Naive thymus-derived CD8-positive, alpha-beta T cell (primary cell): ENCODE measurements at regions not wholly inside any gene's neighbourhood (a gene's known extent, or its start where the extent isn't known, plus 50 kb on each side); places are given as distances from the start of the nearest gene placed in this dataset.

Source experiments
- ATAC-seq, 2 donors: fragments of 150-1000 bp; cut with Tn5 transposase in 1 of 2; sonication (Bioruptor Pico), chemical (Tn5 transposase) in 1 of 2; 1 replicate in 1 of 2; 2 replicates in 1 of 2; pipeline ENCODE4 v1.10.0; 2021; ENCODE audit warnings: mild to moderate bottlenecking in 2 of 2, moderate library complexity in 2 of 2
- POLR2A ChIA-PET: fragments of 350-600 bp; sonication (Branson Sonifier 250); formaldehyde crosslinking; loops from one replicate; lab custom pipeline; 2021; ENCODE audit warnings: antibody characterized with exemption; lab: Charles Lee
- DNase-seq, 10 donors: peaks; one replicate each; pipeline versions ENCODE4 v3.0.0 to v3.0.0-alpha.2; 2020 to 2022
- H3K27ac Mint-ChIP-seq, 10 donors: one replicate each; pipeline ENCODE4 v1.8.0; 2020 to 2022; ENCODE audit warnings: mild to moderate bottlenecking in 10 of 10, mixed read lengths in 10 of 10, moderate library complexity in 4 of 10, inconsistent platforms in 1 of 10
- H3K27me3 Mint-ChIP-seq, 5 donors: one replicate each; pipeline ENCODE4 v1.8.0; 2021 to 2022; ENCODE audit warnings: mixed read lengths in 5 of 5
- H3K36me3 Mint-ChIP-seq, 3 donors: one replicate each; pipeline ENCODE4 v1.8.0; 2020 to 2022; ENCODE audit warnings: mixed read lengths in 3 of 3, mild to moderate bottlenecking in 2 of 3, inconsistent platforms in 1 of 3
- H3K4me1 Mint-ChIP-seq, 4 donors: one replicate each; pipeline ENCODE4 v1.8.0; 2021 to 2022; ENCODE audit warnings: mixed read lengths in 4 of 4
- H3K4me3 Mint-ChIP-seq, 10 donors: one replicate each; pipeline ENCODE4 v1.8.0; 2020 to 2022; ENCODE audit warnings: mild to moderate bottlenecking in 10 of 10, mixed read lengths in 10 of 10, moderate library complexity in 6 of 10, inconsistent platforms in 1 of 10
- H3K9me3 Mint-ChIP-seq, 9 donors: one replicate each; pipeline ENCODE4 v1.8.0; 2020 to 2022; ENCODE audit warnings: mixed read lengths in 9 of 9, mild to moderate bottlenecking in 3 of 9, inconsistent platforms in 1 of 9, moderate library complexity in 1 of 9

DNA sequence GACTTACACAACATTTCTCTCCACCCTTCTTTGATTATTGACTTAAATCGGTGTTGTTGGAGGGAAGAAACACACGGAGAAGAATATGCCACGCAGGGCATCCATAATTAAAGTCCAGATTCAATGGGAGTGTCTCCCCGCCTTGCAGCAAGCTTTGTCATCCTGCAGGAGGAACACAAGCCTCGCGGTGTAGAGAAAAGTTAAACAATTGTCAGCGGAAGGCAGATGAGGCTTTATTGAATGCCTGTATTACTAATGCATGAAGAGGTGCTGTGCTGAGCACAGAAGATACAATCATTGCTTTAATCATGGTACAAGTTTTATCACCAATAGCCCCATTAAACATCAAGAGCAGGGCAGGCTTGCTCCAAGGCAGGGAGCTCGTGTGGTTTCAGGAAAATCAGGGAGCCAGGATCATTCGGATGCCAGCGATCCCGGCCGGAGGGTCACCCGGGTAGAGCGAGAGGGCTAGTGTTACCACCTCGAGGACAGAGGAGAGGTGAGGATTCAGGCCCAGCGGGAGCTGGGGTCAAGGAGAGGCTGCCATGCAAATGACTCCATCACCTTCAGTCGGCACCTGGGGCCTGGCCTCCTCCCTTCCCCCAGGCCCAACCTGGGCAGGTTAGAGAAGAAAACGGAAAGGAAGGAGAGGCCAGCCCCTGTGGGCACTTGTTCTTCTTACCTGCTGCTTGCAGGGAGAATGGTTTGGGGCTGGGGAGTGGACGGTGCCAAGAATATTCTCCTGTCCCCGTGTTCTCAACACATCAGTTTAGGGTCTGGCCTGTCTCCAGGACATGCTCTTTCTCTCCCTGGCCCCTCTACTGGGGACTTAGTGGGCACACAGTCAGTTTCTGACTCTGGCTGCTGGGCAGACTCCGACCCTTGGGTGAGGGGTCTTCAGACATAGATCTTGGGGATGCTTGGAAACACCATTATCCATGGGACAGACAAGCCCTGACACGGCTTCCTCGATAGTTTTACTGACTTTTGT, 289.5 kb downstream of the IRX2 start:
- Mint-ChIP-seq H3K27ac (no peak overlapping the region), H3K36me3 (no peaks in the 10 kb centered on the region), H3K9me3 (peaks cover 0 to 9% (median 0%) of the 10 kb centered on the region in 9 donors), H3K27me3 (peaks cover 0 to 19% (median 6%) of the 10 kb centered on the region in 5 donors), H3K4me3 (no peak overlapping the region), H3K4me1 (peaks cover 0 to 1% (median 0%) of the 10 kb centered on the region in 4 donors)
- no peak for DNase-seq
- ATAC-seq: no peak
- POLR2A ChIA-PET: no interaction called here

DNA sequence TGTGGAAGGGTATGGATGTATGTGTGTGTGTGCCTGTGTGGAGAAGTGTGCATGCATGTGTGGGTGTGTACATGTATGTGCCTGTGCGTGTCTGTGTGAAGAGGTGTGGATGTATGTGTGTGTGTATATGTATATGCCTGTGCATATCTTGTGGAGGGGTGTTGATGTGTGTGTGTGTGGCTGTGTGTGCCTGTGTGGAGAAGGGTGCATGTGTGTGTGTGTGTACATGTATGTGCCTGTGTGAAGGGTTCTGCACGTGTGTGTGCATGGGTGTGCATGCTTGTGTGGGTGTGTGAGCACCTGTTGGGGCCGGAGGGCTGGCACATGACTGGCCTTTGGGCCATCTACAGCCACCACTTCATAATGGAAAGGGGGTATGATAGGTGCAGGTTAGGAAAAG, 291.4 kb downstream of the IRX2 start:
- Mint-ChIP-seq H3K4me1 (peaks cover 0 to 1% (median 0%) of the 10 kb centered on the region in 4 donors), H3K36me3 (no peaks in the 10 kb centered on the region), H3K27ac (no peak overlapping the region), H3K9me3 (peaks cover 0 to 9% (median 0%) of the 10 kb centered on the region in 9 donors), H3K27me3 (peaks cover 0 to 19% (median 6%) of the 10 kb centered on the region in 5 donors), H3K4me3 (no peak overlapping the region)
- POLR2A ChIA-PET: no interaction called here
- ATAC-seq (no peak), DNase-seq (no peak)

DNA sequence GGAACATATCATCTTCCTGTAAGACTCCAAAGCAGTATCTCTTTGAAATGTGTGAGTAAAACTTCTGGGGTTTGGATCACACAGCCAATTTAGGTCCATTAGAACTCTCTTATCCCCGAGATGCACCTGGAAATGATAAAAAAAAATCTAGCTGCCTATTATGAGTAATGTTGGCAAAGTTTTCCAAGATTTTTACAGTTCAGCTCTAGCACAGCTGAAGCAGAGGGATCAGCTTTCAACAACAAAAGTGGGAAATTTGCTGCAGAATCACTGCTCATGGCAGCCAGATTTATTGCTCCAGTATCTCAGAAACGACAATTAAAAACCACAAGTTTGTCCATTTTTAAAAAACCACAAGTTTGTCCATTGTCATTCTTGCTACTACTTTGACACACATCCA, 292.2 kb downstream of the IRX2 start:
- H3K4me3 Mint-ChIP-seq: no peak overlapping the region
- POLR2A ChIA-PET: no interaction called here

DNA sequence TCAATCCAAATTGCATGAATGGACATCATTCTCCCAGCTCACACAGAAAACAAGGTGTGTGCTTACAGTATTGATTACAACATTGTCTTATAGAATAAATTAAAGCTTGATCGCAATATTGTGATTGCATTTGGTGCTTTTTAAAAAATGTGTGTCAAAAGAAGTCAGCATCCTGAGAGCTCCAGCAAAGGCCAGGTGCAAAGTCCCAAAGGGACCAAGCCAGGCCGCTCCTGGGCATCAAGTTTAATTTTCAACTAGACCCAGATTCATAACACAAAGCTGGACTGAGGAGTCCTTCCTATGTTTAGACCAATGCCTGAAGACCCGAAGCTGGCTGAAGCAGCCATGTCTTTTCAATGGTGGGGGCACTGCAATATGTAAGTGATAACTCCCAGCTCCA, 295.6 kb downstream of the IRX2 start:
- POLR2A ChIA-PET: no interaction called here
- no peaks in the 10 kb centered on the region for H3K4me1 Mint-ChIP-seq
- H3K9me3 Mint-ChIP-seq: peaks cover 0 to 6% (median 0%) of the 10 kb centered on the region in 9 donors
- no peak for ATAC-seq
- no peak for DNase-seq
- H3K36me3 Mint-ChIP-seq: no peaks in the 10 kb centered on the region
- H3K27me3 Mint-ChIP-seq: peaks cover 0 to 11% (median 6%) of the 10 kb centered on the region in 5 donors
- no peak overlapping the region for H3K4me3 Mint-ChIP-seq
- H3K27ac Mint-ChIP-seq: no peak overlapping the region

More for the DNA sequence above, 292.2 kb downstream of the IRX2 start:
- Mint-ChIP-seq H3K27ac (no peak overlapping the region), H3K9me3 (peaks cover 0 to 9% (median 0%) of the 10 kb centered on the region in 9 donors), H3K4me1 (peaks cover 0 to 1% (median 0%) of the 10 kb centered on the region in 4 donors), H3K27me3 (peaks cover 0 to 19% (median 6%) of the 10 kb centered on the region in 5 donors), H3K36me3 (no peaks in the 10 kb centered on the region)
- ATAC-seq (no peak), DNase-seq (no peak)

DNA sequence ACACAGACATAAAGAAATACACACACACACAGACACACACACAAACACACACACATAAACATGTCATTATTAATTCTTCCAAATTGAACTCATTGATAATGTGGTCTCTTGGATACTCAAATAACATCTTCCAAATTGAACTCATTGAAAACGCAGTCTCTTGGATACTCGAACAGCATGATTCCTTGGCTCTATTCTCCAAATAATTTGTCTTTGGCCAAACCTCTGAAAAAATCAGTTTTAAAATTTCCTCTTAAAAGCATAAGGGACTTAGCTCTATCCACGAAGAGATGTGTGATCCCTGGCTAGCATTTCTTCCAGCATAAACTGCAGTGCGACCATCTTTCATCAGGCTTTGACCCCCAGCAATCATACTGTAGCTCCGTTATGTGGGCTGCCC, 296.6 kb downstream of the IRX2 start:
- Mint-ChIP-seq H3K36me3 (no peaks in the 10 kb centered on the region), H3K27me3 (peaks cover 0 to 10% (median 2%) of the 10 kb centered on the region in 5 donors), H3K9me3 (peaks cover 0 to 3% (median 0%) of the 10 kb centered on the region in 9 donors), H3K4me3 (no peak overlapping the region), H3K4me1 (no peaks in the 10 kb centered on the region), H3K27ac (no peak overlapping the region)
- DNase-seq (no peak), ATAC-seq (no peak)
- POLR2A ChIA-PET: no interaction called here

DNA sequence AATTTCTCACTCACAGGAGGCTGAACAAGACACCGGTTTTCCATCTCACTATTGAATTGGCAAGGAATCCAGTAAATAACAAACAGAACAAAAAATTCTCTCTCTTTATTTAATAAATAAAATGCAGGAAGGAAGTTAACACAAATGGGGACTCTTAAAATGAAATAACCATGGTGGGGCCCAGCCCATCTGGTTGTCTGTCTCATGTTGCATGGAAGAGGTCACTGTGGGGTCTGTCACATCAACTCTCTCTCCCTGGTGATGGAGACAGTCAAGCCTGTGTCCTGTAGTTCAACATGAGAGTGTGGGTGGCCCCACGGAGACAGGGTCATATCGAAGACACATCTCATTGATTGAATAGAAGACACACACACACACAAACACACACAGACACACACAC, 297.7 kb downstream of the IRX2 start:
- Mint-ChIP-seq H3K9me3 (peaks cover 0 to 3% (median 0%) of the 10 kb centered on the region in 9 donors), H3K36me3 (no peaks in the 10 kb centered on the region), H3K27me3 (peaks cover 0 to 7% (median 0%) of the 10 kb centered on the region in 5 donors), H3K27ac (no peak overlapping the region), H3K4me3 (no peak overlapping the region), H3K4me1 (no peaks in the 10 kb centered on the region)
- DNase-seq (no peak), ATAC-seq (no peak)
- POLR2A ChIA-PET: no interaction called here

DNA sequence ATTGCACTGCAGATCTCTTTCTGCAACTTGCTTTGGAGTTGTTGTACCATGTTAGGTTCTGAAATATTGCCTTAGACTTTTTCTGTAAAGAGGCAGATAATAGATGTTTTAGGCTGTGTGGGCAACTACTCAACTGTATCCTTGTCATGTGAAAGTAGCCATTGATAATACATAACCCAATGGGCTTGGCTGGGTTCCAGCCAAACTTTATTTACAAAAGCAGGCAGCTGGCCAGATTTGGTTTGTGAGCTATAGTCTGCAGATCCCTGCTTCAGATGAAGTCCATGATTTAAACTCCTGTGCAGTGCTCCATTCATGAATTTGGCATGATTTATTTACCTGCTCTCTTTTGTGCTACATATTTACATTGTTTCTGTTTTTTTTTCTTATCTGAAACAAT, 300.4 kb downstream of the IRX2 start:
- Mint-ChIP-seq H3K4me3 (no peak overlapping the region), H3K27ac (no peak overlapping the region), H3K36me3 (no peaks in the 10 kb centered on the region), H3K27me3 (peaks cover 0 to 17% (median 0%) of the 10 kb centered on the region in 5 donors), H3K9me3 (peaks cover 0 to 16% (median 0%) of the 10 kb centered on the region in 9 donors), H3K4me1 (no peaks in the 10 kb centered on the region)
- ATAC-seq: no peak
- POLR2A ChIA-PET: no interaction called here
- no peak for DNase-seq

DNA sequence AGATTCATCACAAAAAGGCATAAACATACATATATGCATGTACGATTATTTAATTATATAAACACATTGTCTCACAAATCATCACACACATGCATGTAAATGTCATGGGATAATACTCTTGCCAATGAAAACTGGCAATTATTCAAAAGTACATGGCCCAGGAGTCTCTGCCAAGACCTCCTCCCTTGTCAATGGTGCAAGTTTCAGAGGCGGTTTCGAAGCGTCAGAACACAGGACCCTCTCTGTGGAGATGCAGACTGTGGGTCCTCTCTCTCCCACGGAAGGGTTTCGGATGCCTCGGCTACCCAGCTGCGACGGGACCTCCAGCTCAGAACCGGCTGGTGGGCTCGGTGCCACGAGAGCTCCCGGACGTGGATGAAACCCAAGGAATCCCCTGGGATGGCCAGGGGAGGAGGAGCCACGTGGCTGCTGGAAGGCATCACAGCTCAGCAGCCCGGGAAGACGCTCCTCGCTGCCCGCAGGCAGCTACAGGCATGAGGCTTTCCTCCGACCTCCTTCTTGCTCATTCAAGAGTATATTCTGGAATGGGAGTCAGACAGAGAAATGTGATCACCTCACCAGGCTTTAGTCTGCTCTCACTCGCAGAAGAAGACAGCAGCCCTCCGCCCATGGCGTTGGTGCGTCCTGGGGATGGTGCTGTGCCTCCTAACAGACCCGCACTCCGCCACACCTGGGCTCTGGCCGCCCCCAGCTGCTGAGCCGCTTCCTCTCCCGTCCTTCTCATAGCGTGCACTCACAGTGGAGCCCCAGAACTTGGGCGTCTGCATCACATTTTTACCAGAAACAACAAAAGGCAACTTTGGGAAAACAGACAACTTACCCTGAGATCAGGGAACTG, 308.8 kb downstream of the IRX2 start:
- Mint-ChIP-seq H3K9me3 (peaks cover 0 to 11% (median 0%) of the 10 kb centered on the region in 9 donors), H3K36me3 (no peaks in the 10 kb centered on the region), H3K27ac (no peak overlapping the region), H3K4me1 (no peaks in the 10 kb centered on the region), H3K27me3 (peaks cover 0 to 10% (median 1%) of the 10 kb centered on the region in 5 donors), H3K4me3 (no peak overlapping the region)
- no peak for DNase-seq
- ATAC-seq: no peak
- POLR2A ChIA-PET: no interaction called here

DNA sequence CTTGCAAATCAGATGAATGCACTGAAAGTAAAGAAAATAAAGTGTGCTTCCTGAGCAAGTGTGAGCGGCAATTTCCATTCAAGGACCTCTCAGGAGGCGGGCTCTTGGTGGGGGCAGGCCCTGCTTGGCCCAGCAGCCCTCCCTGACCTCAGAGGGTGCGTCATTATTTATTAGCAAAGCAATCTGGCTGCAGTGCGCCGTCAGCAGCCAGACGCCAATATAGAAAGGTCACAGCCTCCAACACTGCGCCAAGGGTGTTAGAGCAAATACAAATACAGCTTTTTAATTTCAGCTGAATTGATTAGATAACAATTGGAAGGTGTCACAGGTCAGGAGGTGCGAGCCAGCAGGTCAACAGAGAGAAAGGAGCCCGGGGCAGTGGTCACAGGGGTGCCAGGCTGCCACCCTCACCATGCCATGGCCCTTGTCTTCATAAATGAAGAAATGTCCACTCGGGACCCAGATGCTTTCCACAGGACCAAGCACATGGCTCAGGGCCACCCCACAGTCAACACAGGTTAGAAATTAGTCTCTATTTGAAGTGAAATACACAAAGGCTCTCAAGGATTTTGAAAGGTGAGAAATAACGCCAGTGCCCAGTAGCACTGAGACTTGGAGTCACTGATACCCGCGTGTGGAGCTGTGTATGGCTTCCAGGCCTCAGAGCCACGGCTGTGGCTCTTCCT, 309.8 kb downstream of the IRX2 start:
- no peaks in the 10 kb centered on the region for H3K36me3 Mint-ChIP-seq
- H3K4me1 Mint-ChIP-seq: no peaks in the 10 kb centered on the region
- no peak overlapping the region for H3K27ac Mint-ChIP-seq
- H3K4me3 Mint-ChIP-seq: no peak overlapping the region
- no peaks in the 10 kb centered on the region for H3K9me3 Mint-ChIP-seq
- H3K27me3 Mint-ChIP-seq: peaks cover 0 to 4% (median 1%) of the 10 kb centered on the region in 5 donors
- ATAC-seq (no peak), DNase-seq (no peak)
- POLR2A ChIA-PET: no interaction called here

DNA sequence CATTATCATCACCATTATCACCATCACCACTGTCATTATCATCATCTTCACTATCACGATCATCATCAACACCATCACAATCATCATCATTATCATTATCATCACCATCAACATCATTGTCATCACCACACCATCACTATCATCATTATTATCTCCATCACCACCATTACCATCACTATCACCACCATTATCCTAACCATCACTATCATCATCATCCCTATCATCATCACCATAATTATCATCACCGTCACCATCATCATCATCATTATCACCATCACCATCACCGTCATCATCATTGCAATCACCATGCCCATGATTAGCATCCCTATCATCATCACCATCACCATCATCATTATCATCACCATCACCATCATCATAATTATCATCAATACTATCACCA, 311.9 kb downstream of the IRX2 start:
- Mint-ChIP-seq H3K27me3 (peaks cover 0 to 4% (median 3%) of the 10 kb centered on the region in 5 donors), H3K36me3 (no peaks in the 10 kb centered on the region), H3K9me3 (peaks cover 0 to 8% (median 0%) of the 10 kb centered on the region in 9 donors), H3K27ac (no peak overlapping the region), H3K4me3 (no peak overlapping the region), H3K4me1 (no peaks in the 10 kb centered on the region)
- DNase-seq (no peak), ATAC-seq (no peak)
- POLR2A ChIA-PET: no interaction called here

DNA sequence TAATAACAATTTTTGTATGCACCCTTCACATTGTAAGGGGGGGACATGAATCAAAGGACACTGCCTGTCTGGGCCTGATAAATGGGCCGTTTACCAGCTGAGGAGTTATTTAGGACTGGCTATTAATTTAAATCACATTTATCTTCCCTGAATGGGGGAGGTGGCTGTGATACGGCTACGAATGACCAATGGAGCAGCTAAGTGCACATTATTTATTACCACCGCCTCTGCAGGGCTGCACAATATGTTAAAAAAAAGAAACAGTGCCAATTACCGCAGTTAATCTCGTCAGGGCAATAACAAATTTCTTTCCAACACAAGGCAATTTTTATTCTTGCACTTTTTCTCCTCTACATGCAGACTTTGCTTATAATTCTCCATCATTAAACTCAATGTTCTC, 318.4 kb downstream of the IRX2 start:
- ATAC-seq (no peak), DNase-seq (no peak)
- Mint-ChIP-seq H3K27ac (no peak overlapping the region), H3K27me3 (peaks cover 0 to 10% (median 4%) of the 10 kb centered on the region in 5 donors), H3K4me3 (no peak overlapping the region), H3K9me3 (peaks cover 0 to 17% (median 8%) of the 10 kb centered on the region in 9 donors), H3K36me3 (peaks cover 0 to 3% (median 0%) of the 10 kb centered on the region in 3 donors), H3K4me1 (no peaks in the 10 kb centered on the region)
- POLR2A ChIA-PET: no interaction called here
